Urinary bladder (tissue), 3 donors: ENCODE measurements at regions not wholly inside any gene's neighbourhood (a gene's known extent, or its start where the extent isn't known, plus 50 kb on each side); places are given as distances from the start of the nearest gene placed in this dataset.
A peak's percentile ranks its signal among the peaks of the same experiment; 100 is the strongest.

Experiments
- DNase-seq: peaks from one replicate; pipeline ENCODE4 v3.0.0-alpha.2; 2015; ENCODE audit errors: extremely low spot score
- H3K27ac ChIP-seq: one replicate; pipeline ENCODE4 v1.5.1; 2013; ENCODE audit warnings: low read depth, mild to moderate bottlenecking, moderate library complexity
- H3K36me3 ChIP-seq: one replicate; pipeline ENCODE4 v1.6.1; 2013; ENCODE audit warnings: mild to moderate bottlenecking, moderate library complexity; ENCODE audit not compliant: insufficient read depth
- H3K4me1 ChIP-seq: one replicate; pipeline ENCODE4 v1.6.1; 2013; ENCODE audit warnings: mild to moderate bottlenecking, moderate library complexity; ENCODE audit not compliant: insufficient read depth
- H3K4me3 ChIP-seq: one replicate; pipeline ENCODE4 v1.5.1; 2013; ENCODE audit warnings: low read depth, low read length
- WGBS: extraction: QIAGEN DNeasy Blood & Tissue Kit; methylation state at CpG from one replicate; pipeline ENCODE4 v1.1.7; 2013; 5-methylcytosine and 5-hydroxymethylcytosine counted together
- donor health status: healthy with polysubstance abuse.
- donor health status: healthy.

DNA sequence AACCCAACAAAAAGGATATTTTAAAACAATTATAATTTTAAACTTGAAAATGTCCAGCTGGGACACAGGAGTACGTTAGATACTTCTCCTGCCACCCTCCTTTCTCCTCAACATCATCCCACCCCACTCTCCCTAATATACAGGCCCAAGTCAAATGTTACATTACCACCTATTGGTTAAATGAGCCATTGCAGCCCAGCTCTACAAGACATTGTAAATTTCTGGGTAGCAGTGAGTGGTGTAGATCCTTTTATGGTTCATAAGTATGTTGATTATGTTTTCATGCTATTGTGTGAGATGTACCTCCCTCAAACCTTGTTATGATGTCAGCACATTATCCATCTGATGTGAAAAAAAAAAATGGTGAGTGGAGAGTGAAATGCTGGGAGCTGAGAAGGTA, 187.1 kb upstream of the BCOR start:
- Histone ChIP-seq H3K4me3 (no peak overlapping the region), H3K4me1 (no peaks in the 10 kb centered on the region), H3K27ac (no peak overlapping the region), H3K36me3 (no peaks in the 10 kb centered on the region)
- WGBS: 95% methylated on average over 1 of the region's 1 CpG
- no peak for DNase-seq

DNA sequence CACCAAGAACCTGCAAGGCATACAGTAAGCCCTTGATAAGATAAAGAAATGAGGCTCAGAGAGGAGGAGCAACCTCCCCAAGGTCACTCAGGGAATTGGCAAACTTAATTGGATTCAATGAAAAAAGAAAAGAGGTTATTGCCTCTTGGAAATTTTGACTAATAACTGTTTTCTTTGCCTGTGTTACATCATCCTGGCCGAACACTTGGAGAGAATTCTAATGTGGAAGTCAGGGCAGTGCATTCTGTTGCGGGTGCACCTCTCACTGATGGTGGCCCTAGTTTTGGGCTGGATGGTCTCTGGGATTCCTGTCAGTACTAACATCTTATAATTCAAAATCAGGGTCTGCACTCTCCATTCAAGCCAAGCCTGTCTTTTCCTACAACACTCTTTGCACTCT, 186.2 kb upstream of the BCOR start:
- DNase-seq: no peak
- Histone ChIP-seq H3K4me3 (no peak overlapping the region), H3K27ac (no peak overlapping the region), H3K4me1 (no peaks in the 10 kb centered on the region), H3K36me3 (no peaks in the 10 kb centered on the region)
- WGBS: 74% methylated on average over 2 of the region's 2 CpGs

DNA sequence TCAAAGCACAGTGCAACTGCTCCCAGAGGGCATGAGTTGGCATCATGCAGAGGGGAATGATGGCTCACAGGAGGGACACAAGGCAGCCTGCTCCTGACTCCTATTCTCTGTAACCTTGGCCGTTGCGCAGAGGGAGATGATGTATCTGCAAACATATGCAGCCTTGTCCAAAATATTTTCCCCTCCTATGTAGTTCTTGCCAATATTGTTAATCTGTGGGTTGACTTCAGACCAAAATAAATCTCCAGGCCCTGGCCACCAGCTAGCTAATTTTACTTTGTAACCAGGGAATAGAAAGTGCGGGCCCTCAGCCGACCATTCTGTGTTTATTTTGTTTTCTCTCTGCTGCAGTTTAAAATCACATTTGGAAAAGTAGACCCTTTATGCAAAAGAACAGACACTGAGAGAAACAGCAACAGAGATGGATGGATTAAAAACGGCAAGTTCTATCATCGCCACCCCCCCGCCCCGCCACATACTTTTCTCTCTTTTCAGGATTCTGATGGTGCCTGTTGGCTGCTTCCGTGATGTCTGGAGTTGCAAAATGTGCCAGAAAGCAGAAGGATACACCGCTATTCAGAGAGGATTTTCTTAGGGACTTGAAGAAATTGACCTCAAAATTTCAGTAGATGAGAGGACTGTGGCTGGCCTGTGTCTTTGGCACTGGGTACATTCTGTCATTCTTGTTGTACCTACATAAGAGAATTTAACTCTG, 185.3 kb upstream of the BCOR start:
- Histone ChIP-seq H3K4me3 (no peak overlapping the region), H3K36me3 (no peaks in the 10 kb centered on the region), H3K27ac (no peak overlapping the region), H3K4me1 (no peaks in the 10 kb centered on the region)
- WGBS: 26% methylated on average over 10 of the region's 10 CpGs
- no peak for DNase-seq

DNA sequence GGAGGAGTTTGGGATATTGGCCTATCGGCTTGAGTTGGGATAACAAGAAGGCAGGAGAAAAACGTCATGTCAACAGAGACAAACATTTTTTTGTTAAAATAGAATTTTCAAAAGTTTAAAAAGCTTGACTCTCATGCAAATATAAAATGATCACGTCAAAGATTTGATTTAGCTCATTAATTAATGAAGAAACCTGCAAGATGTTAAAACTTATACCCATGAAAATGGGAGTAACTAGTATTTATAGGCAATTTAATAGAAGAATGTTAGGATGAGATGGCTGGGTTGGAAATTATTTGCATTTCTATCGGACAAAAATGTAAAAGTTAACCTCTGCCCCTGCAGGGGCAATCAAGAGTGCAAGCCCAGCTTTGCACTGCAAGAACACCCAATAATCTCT, 184.6 kb upstream of the BCOR start:
- no peak for DNase-seq
- H3K4me3 ChIP-seq: no peak overlapping the region
- H3K27ac ChIP-seq: no peak overlapping the region
- WGBS: 81% methylated on average over 4 of the region's 4 CpGs
- H3K36me3 ChIP-seq: no peaks in the 10 kb centered on the region
- H3K4me1 ChIP-seq: no peaks in the 10 kb centered on the region

DNA sequence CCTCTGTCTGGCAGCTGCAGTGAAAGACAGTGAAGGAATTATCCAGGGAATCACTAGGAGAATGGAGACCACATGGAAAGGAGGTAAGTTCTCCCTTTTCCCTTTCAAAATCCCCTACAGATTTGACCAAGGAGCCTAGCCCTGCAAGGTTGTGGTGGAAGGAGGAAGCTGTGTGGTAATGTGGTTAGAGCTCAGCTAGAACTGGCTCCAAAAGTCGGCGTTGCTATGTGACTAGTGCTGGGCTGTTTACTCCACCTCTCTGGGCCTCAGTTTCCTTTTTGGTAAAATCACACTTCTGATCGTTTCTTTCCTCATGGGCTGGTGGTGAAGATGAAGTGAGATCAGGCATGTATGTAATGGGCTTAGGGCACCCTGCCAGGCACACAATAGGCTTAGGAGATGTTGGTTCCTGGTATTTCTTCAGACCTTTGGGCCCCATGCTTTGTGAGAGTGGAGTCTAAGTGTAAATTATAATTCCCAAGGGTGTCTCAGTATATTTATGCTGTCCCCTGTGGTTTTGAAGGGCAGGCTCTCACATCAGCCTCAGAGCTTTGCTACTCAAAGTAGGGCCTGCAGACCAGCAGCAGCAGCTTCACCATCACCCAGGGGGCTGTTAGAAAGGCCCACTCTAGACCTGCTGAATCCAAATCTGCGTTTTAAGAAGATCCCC, 183.7 kb upstream of the BCOR start:
- 77% methylated on average over 4 of the region's 4 CpGs for WGBS
- DNase-seq: no peak
- Histone ChIP-seq H3K4me3 (no peak overlapping the region), H3K36me3 (no peaks in the 10 kb centered on the region), H3K27ac (peak overlapping the region; percentile 23), H3K4me1 (no peaks in the 10 kb centered on the region)

DNA sequence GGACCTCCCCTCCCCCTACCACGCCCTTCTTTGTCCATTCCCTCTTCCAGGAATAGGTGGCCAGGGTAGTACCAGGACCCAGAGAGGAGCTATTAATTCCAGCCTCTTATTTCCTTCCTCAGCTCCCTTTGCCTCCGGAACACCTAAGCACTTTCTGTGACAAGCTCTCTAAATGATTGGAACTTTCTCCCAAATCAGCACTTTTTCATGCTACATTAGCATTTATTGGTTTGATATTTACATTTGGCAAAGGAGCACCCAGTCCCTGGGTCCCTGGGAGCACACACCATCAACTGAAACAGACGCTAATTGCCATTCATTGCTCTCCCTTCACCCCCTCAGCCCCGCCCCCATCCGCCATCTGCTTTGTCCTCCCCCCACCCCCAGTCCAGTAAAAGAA, 182.0 kb upstream of the BCOR start:
- DNase-seq: no peak
- Histone ChIP-seq H3K27ac (no peak overlapping the region), H3K4me1 (no peaks in the 10 kb centered on the region), H3K4me3 (no peak overlapping the region), H3K36me3 (no peaks in the 10 kb centered on the region)
- WGBS: 92% methylated on average over 5 of the region's 5 CpGs

DNA sequence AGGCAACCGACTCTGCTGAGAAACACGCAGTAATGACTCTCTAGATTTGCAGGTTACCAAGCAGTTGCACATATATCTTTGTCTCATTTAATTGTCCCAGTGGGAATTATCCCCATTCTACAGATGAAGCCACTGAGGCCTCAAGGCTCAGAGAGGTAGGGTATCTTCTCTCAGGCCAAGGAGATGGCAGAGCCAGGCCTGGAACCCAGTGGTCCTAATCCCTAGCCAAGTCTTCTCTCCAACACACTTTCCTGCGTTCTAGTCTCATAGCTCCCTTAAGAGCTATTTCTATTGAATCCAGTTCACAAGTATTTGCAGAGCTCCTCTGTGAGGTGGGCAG, 181.3 kb upstream of the BCOR start:
- H3K4me1 ChIP-seq: no peaks in the 10 kb centered on the region
- 58% methylated on average over 3 of the region's 3 CpGs for WGBS
- H3K4me3 ChIP-seq: no peak overlapping the region
- no peaks in the 10 kb centered on the region for H3K36me3 ChIP-seq
- H3K27ac ChIP-seq: no peak overlapping the region
- no peak for DNase-seq

DNA sequence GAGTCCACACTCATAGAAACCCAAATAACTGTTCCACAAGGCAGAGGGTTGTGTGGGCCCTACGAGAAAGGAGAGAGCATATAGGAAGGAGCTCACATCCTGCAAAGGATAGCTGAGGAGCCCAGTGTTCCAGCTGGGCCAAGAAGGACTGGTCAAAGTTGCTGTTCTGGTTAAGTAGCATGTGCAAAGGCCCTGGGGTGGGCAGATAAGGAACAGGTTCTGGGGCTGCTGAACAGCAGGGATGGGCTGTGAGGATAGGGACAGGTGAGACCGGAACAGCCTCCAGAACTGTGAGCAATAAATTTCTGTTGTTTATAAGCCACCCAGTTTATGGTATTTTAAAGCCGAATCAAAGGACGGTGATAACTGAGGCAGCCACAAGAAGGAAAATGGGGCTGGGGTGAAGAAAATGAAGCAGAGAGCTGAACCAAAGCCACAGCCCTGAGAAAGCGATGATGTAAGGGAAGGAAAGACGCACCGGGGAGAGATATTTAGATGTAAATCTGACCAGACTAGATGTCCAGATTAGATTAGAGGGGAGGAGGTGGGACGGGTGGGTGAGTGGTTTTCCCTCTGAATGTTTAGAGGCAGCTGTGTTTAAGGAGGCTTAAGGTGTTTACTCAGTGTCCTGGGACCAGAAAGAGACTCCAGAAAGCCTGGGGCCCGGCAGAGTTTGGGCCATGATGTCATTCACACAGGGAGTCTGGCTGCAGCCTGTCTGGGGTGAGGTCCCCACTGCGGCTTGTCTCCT, 180.8 kb upstream of the BCOR start:
- H3K27ac ChIP-seq: no peak overlapping the region
- no peaks in the 10 kb centered on the region for H3K4me1 ChIP-seq
- no peak for DNase-seq
- no peak overlapping the region for H3K4me3 ChIP-seq
- H3K36me3 ChIP-seq: no peaks in the 10 kb centered on the region
- 55% methylated on average over 10 of the region's 10 CpGs for WGBS

DNA sequence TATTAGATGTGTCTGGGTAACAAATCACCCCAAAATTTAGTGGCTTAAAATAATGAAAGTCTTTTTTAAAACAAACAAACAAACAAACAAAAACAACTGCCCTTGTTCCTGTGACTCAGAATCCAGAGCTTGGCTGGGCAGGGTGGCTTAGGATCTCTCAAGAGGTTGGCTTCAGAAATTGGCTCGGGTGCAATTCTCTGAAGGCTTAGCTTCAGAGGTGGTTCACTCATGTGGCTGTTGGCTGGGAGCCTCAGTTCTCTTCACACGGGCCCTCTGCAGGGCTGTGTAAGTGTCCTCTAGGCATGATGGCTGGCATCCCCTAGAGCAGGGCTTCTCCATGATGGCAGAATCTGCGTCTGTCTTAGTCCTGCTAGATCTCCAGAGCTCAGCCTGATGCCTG, 179.9 kb upstream of the BCOR start:
- 74% methylated on average over 3 of the region's 3 CpGs for WGBS
- Histone ChIP-seq H3K27ac (no peak overlapping the region), H3K4me3 (no peak overlapping the region), H3K36me3 (no peaks in the 10 kb centered on the region), H3K4me1 (no peaks in the 10 kb centered on the region)
- DNase-seq: no peak

DNA sequence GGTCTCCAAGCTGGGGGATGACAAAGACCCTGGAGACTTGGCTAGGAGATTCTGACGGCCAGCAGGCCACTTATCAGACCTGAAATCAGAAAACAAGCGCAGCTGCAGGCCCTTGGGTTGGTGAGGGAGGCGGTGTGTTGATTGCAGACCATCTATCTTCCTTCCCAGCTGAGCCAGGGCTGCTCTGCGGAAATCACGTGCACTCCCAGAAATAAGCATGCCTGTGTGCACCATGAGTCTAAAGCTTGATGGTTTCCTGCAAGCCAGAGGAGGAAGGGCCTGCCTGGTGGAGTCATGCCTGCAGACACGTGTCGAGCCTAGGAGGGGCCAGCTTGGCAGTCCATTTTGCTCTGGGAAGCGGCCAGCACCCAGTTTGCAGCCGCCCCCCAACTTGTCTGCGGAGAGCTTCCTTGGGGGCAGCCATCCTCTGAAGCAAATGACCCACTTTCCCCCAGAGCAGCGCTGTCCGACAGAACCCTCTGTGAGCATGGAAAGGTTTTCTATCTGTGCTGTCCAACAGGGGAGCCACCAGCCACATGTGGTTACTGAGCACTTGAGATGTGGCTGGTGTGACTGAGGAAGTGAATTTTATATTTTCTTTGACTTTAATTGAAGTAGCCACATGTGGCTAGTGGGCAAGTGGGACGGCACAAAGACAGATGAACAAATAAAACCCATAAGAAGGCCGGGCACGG, 175.7 kb upstream of the BCOR start:
- H3K27ac ChIP-seq: no peak overlapping the region
- H3K4me3 ChIP-seq: no peak overlapping the region
- H3K4me1 ChIP-seq: no peaks in the 10 kb centered on the region
- H3K36me3 ChIP-seq: no peaks in the 10 kb centered on the region
- 71% methylated on average over 15 of the region's 15 CpGs for WGBS
- no peak for DNase-seq

DNA sequence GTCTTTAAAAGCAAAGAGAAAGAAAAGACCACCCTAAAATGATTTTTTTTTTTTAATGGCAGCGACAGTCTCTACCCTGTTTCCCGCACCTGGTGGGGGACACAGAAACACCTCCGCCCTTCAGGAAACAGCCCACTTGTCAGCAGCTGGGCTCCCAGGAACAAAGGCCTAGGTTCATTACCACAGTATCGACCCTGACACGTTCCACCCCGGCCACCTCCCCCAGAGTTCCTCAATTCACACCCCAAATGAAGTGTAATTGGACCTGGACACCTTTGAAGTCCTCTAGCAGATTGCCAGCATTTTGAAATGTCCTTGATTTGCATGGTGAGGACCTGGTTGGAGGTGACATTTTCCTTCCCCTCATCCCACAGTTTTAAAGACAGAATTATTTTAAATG, 175.0 kb upstream of the BCOR start:
- Histone ChIP-seq H3K36me3 (no peaks in the 10 kb centered on the region), H3K27ac (no peak overlapping the region), H3K4me1 (no peaks in the 10 kb centered on the region), H3K4me3 (no peak overlapping the region)
- no peak for DNase-seq
- 82% methylated on average over 6 of the region's 6 CpGs for WGBS

DNA sequence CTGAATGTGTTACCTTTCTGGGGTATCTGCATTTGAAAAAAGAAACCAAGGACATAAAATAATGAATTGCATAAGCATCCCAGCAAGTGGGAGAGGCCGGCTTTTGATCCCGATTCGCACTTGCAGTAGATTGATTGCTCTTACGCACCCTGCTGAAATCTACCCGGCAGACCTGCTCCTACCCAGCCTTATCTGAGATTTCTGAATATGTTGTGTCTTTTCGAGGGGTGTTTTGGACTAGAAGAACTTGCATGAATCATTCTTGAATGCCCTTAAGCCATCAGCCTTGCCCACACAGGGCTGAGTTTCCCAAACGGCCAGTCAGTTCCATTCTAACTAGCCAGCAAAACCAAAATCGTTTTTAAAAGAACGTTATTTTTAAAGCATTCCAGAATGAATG, 174.4 kb upstream of the BCOR start:
- H3K36me3 ChIP-seq: no peaks in the 10 kb centered on the region
- no peak overlapping the region for H3K27ac ChIP-seq
- no peak overlapping the region for H3K4me3 ChIP-seq
- no peaks in the 10 kb centered on the region for H3K4me1 ChIP-seq
- no peak for DNase-seq
- 86% methylated on average over 9 of the region's 9 CpGs for WGBS

DNA sequence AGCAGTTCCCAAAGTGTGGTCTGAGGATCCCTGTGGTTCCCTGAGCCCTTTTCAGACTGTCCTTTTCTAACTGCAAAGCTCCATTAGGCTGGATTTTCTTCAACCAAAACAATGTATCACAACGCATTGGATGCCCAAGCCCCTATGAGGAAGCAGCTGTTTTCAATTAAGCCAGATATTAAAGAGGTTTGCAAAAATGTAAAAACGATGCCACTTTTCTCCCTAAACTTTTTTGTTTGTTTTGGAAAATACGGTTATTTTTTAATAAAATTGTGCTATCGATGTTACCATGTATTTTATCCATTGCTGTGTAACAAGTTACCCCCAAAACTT, 170.4 kb upstream of the BCOR start:
- 72% methylated on average over 4 of the region's 4 CpGs for WGBS
- no peak for DNase-seq
- Histone ChIP-seq H3K4me3 (no peak overlapping the region), H3K36me3 (no peaks in the 10 kb centered on the region), H3K4me1 (no peaks in the 10 kb centered on the region), H3K27ac (no peak overlapping the region)
